GM11168 (cell line): ENCODE measurements at regions not wholly inside any gene's neighbourhood (a gene's known extent, or its start where the extent isn't known, plus 50 kb on each side); places are given as distances from the start of the nearest gene placed in this dataset.

ENCODE experiments used
- in situ Hi-C: fragments of 300-500 bp; cut with MboI; formaldehyde crosslinking; loops from one replicate; pipeline ENCODE4 v1.12.0; 2022; ENCODE audit warnings: low sequenced_read_pairs; ENCODE audit not compliant: unreplicated experiment

DNA sequence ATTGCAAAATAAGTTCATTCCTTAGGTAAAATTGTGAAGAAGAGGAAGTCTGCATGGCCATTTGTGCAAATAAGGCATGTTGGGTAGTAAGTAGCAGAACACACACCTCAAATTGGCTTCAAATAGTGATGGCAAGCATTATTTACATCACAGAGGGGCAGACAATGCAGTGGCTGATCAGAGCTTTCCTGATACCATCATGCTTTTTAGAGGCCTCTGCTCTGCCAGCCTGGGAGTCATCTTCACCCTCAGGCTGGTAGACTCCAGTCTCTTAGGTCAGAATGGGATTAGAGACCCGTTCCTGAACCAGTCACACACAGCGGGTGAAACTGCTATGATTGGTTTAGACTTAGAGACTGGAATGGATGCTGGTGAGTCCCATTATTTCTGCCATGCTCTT, 396.0 kb upstream of the MCTP2 start:
- in situ Hi-C loops: no loop called here

- in situ Hi-C loops: no loop called here
Observed at GRCh38 chr15:93831641-93832040, 399.7 kb upstream of the MCTP2 start.

- in situ Hi-C loops: no loop called here
Observed at GRCh38 chr15:93830221-93831080, 400.9 kb upstream of the MCTP2 start.

- in situ Hi-C loops: no loop called here
Observed at GRCh38 chr15:93829115-93829870, 402.1 kb upstream of the MCTP2 start.

DNA sequence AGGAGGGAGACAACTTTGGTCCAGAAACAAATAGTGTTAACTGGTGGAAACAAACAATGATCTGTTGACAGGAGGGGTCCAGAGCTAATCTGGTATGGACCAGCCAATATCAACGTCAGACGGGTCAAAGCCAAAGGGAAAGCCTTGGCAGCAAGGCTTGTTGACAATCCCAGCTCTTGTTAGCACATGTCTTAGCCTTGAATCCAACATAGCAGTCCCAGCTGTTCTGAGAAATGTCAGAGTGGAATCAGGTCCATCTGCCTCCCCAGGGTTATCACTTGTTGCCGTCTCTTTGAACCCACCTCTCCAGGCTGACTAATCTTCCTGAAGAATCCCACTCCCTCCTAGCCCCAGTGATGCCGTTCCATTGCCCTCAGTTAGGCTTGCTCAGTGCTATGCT, 404.6 kb upstream of the MCTP2 start:
- in situ Hi-C loops: no loop called here

DNA sequence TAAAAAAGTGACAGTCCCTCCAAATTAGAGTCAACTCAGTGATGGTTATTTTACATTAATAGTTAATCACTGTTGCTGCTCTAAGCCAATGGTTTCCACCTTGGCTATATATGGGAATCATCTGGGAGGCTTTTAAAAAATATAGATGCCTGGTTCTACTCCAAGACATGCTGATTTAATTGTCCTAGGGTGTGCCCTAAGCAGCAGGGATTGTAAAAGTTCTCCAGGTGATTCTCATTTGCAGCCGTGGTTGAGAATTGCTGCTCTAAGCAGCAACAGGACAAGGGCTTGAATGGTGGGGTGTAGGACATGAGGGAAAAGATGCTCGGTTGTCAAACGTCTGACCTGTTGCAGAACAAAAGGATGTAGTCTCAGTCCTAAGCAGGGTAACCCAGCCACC, 405.1 kb upstream of the MCTP2 start:
- in situ Hi-C loops: no loop called here

DNA sequence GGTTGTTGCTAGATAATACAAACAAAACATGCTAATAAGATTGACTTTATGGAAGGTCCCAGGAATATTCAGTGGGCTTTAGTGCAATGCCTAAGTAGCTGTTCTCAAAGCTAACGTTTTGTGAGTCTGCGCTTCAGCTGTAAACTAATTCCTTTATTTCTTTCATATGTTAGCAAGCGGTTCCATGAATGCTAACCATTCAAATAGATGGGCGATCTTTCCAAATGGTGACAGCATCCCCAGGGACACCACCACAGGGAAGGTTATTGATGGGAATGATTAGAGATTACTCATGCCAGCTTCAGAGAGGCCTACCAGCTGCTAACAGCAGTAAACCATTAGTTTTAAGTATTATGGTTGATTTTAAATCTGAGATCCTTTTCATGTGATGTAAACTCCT, 405.7 kb upstream of the MCTP2 start:
- in situ Hi-C loops: no loop called here

DNA sequence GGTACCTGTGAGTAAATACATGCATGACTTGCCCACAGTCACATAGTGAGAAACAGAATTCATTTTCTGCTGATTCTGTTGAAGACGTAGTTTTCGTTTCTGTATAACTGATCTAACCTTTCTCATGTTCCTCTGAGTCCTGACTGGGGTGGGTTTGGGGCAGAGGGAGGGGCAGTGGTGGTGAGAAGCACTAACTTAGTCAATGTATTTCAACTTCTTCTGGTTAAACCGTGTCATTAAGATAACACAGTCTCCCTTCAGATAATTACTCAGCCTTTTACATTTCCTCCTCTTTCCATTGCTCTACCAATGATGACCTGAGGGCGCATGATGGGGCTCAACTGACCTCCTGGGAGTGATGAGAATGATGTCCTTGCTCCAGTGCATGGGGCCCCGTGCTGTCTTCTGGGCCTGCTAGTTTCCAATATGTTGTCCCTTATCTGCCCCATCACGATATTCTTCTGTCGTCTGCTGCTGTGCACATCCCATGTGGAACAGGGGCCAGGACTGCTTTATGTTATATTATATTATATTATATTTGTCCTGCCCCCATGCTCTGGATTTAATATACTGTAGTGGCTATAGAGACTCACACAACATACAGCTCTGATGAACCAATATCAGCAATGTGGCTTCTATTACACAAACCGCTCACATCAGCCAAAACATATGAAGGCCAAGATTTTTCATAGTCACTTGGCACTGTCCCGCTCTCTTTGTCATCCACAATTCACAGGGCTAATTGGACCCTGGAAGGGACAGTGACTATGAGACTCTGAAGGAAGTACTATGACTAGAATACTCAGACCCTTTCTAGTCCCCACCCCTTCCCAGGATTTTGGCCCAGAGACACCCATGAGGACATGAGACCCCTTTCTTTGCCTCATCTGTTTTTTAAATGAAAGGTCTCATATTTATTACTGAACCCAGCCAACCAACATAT, 407.1 kb upstream of the MCTP2 start:
- in situ Hi-C loops: no loop called here

DNA sequence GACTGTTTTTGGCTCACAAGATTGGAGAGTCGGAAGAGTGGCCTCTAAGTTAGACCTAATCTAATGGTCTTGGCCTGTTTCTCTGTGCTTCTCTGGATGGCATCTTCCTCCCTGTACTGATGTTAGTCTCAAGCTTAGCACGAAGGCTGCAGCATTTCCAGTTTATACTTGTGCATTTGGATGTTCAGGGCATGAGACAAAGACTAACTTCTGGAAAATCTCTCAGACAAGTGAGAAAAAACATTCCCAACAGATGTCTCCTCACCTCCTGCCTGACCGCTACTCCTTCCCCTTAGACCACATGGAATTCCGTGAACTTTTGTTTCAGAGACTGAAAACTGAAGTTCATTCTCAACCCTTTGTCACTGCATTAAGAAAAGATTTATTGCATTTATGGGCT, 410.8 kb upstream of the MCTP2 start:
- in situ Hi-C loops: no loop called here

GRCh38 chr15:93819826-93820225, 411.5 kb upstream of the MCTP2 start:
- in situ Hi-C loops: no loop called here

DNA sequence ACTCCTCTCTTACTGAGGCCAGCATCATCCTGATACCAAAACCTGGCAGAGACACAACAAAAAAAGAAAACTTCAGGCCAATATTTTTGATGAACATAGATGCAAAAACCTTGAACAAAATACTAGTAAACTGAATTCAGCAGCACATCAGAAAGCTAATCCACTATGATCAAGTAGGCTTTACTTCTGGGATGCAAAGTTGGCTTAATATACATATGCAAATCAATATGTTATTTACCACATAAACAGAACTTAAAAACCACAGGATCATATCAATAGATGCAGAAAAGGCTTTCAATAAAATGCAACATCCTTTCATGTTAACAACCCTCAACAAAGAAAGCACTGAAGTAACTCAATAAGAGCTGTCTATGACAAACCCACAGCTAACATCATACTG, 414.5 kb upstream of the MCTP2 start:
- in situ Hi-C loops: no loop called here

DNA sequence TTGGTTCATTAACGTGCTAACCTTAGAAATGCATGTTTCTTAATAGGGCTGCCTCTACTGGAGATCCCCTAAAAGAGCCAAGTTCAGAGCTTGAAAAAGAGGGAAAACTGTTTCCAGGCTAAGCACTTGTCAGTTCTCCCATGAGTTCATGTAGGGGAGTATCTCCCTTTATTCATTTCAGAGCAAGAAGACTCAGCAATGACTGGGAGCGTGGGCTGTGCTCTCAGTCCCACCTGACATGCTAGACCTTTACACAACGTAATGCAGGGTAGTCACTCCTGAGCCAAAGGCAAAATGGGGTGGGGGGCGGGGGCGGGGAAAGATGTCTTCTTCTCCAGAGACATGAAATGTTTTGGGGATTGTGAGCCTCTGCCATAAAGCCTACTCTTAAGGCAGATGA, 420.1 kb upstream of the MCTP2 start:
- in situ Hi-C loops: no loop called here

GRCh38 chr15:93809516-93809915, 421.8 kb upstream of the MCTP2 start:
- in situ Hi-C loops: no loop called here

- in situ Hi-C loops: no loop called here
Observed at GRCh38 chr15:93803421-93804152, 427.8 kb upstream of the MCTP2 start.

DNA sequence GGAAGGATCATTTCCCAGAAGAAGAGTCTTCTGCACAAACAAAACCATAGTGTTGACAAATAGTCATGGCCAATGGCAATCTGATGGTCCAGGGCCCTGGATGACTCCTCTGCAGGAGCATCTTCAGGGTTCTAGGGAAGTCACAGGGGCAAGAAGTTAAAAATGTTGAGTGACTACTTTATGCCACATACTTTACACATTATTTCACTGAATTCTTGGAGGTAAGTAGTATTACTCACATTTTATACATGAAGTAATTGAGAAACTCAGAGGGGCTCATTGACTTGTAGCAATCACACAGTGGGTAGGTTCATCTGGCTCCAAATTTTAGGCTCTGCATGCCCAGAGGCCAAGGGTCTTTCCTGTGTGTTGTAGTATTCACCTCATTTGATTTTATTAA, 430.2 kb upstream of the MCTP2 start:
- in situ Hi-C loops: no loop called here

GRCh38 chr15:93800805-93801204, 430.6 kb upstream of the MCTP2 start:
- in situ Hi-C loops: no loop called here

- in situ Hi-C loops: no loop called here
Observed at GRCh38 chr15:93789441-93789840, 441.9 kb upstream of the MCTP2 start.

DNA sequence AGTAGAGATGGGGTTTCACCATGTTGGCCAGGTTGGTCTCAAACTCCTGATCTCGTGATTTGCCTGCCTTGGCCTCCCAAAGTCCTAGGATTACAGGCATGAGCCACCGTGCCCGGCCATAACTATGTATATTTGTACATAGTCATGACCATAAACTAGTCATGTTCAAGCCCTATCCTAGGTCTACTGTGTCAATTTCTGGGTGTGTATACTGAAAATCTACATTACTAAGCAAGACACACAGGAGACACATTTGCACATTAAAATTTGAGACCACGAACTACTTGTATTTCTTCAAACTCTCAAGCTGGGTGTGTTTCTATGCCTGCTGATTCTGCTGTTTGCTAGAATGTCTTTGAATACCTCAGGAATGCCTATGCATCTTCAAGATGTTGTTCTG, 451.3 kb upstream of the MCTP2 start:
- in situ Hi-C loops: no loop called here

DNA sequence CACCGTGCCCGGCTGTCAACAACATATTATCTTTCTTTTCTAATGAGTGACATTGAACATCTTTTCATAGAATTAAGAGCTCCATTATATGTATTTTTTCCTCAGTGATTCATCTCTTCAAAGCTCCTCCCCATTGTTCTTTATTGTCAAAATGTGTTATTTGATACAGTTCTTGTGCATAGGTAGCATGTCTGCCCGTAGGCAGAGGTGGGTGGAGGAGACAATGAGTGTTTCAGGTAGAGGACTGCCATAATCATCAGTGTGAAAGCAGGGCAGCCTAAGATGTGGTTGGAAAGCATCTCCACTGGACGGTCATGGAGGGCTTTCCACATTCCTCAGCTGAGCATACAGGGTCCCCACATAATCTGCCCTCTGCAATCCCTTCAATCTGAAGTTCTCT, 452.0 kb upstream of the MCTP2 start:
- in situ Hi-C loops: no loop called here
